ENCODE measurements at regions not wholly inside any gene's neighbourhood (a gene's known extent, or its start where the extent isn't known, plus 50 kb on each side); places are given as distances from the start of the nearest gene placed in this dataset.
"Not testable (repeated sequence)": the region's sequence is repeated elsewhere in the genome, so short reads cannot be mapped to it uniquely, and the experiment has no call there.

DNA sequence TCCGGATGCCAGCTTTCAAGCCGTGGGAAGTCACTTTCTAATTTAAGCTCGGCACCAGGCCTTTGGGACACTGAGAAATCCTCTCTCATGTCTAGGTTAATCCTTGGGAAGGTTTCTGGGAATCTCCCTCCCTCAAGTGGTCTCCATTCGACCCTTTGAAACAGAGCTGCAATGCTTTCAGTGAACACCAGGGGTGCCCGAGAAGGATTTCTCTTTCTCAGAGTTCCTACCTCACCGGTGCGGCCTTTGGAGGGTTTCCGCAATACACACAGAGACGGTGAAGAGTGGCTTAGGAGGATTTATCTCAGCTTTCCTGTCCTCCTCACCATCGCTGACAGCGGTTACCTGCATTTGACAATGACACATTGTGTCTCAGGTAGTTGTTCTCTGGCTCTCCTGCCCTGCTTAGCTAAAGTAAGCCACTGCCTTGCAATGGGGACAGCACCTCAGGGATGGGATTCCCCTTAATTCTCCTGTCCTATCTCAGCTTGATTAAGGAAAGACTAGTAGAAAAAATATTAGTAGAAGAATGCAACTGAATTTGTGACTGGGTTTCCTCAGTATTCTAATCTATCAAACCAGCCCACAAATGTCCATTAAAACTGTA is 180.6 kb downstream of the GABRG2 start:
- TF ChIP-seq, protein P1, sequence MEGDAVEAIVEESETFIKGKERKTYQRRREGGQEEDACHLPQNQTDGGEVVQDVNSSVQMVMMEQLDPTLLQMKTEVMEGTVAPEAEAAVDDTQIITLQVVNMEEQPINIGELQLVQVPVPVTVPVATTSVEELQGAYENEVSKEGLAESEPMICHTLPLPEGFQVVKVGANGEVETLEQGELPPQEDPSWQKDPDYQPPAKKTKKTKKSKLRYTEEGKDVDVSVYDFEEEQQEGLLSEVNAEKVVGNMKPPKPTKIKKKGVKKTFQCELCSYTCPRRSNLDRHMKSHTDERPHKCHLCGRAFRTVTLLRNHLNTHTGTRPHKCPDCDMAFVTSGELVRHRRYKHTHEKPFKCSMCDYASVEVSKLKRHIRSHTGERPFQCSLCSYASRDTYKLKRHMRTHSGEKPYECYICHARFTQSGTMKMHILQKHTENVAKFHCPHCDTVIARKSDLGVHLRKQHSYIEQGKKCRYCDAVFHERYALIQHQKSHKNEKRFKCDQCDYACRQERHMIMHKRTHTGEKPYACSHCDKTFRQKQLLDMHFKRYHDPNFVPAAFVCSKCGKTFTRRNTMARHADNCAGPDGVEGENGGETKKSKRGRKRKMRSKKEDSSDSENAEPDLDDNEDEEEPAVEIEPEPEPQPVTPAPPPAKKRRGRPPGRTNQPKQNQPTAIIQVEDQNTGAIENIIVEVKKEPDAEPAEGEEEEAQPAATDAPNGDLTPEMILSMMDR (IDR thresholded peaks at IDR 0.05), result no peak
- Histone ChIP-seq H3K36me3 (no peaks in the 10 kb centered on the region), H3K27me3 (no peaks in the 10 kb centered on the region), H3K9me3 (no peaks in the 10 kb centered on the region), H3K4me3 (no peak overlapping the region), H3K27ac (no peak overlapping the region), H3K4me1 (no peaks in the 10 kb centered on the region)
- intact Hi-C loops (cut with DNase I), result no loop called here
- ATAC-seq (no peak), DNase-seq (no peak)

DNA sequence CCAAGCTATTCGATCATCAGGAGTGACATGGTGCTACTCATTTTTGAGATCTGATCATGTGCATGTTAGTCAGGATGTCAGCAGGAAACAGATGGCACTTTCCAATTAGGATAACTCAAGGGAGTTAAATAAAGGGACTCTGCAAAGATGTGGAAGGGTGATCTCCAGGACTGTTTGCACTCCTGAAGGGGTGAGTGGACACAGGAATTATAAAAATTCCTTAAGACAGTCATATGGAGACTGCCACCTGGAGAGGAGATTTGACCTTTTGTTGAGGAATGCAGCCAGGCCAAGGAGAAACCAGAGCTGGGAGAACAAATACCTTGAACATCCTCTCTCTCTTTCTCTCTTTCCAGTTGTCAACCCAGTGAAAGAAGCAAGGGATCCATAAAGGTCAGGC is 189.1 kb downstream of the GABRG2 start:
- H3K4me3 ChIP-seq, result no peak overlapping the region
- H3K4me1 ChIP-seq, result no peaks in the 10 kb centered on the region
- H3K9me3 ChIP-seq, result no peaks in the 10 kb centered on the region
- ATAC-seq, result no peak
- TF ChIP-seq, protein P1 (IDR thresholded peaks at IDR 0.05), result no peak
- no peak overlapping the region for H3K27ac ChIP-seq
- H3K27me3 ChIP-seq, result no peaks in the 10 kb centered on the region
- H3K36me3 ChIP-seq, result no peaks in the 10 kb centered on the region
- DNase-seq, result no peak
- intact Hi-C loops (cut with DNase I), result no loop called here

DNA sequence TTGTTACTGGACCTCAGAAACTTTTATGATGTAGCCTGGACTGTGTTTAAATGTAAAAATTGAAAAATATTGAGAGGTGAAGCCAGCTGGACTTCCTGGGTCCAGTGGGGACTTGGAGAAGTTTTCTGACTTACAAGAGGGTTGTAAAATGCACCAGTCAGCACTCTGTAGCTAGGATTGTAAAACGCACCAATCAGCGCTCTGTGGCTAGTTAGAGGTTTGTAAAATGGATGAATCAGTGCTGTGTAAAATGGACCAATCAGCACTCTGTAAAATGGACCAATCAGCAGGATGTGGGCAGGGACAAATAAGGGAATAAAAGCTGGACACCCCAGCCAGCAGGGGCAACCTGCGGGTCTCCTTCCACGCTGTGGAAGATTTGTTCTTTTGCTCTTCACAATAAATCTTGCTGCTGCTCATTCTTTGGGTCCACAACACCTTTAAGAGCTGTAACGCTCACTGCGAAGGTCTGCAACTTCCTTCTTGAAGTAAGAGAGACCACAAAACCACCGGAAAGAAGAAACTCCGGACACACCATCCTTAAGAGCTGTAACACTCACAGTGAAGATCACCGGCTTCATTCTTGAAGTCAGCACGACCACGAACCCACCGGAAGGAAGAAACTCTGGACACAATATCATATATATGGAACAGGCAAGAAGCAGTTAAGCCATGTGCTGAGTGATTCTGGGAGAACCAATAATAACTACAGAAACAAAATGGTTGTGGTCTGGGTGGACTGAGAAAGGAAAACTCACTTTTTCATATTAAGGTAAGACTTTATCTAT is 201.3 kb downstream of the GABRG2 start:
- Histone ChIP-seq H3K4me1 (no peaks in the 10 kb centered on the region), H3K27me3 (no peaks in the 10 kb centered on the region), H3K9me3 (no peaks in the 10 kb centered on the region), H3K36me3 (no peaks in the 10 kb centered on the region), H3K27ac (no peak overlapping the region), H3K4me3 (no peak overlapping the region)
- no peak for DNase-seq
- TF ChIP-seq, protein P1 (IDR thresholded peaks at IDR 0.05), result no peak
- no peak for ATAC-seq
- intact Hi-C loops (cut with DNase I), result no loop called here

DNA sequence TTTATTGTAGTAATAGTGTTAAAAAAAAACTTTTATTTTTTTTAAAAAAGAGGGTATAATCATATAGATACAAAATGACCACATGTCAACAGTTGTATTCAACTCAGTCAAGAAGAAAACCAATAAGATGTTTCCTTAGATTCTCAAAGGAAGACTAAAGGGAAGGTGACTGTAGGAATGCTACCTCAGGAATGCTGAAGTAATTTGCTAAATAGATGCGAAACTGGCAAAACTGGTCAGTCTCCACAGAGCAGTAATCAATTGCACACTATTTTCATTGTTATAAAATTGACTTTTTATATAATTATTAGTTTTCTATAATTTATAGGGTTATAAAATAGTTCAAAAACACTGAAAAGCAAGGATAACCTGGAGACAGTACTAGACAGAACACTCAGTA is 204.8 kb downstream of the GABRG2 start:
- Histone ChIP-seq H3K4me1 (no peaks in the 10 kb centered on the region), H3K4me3 (no peak overlapping the region), H3K36me3 (no peaks in the 10 kb centered on the region), H3K9me3 (no peaks in the 10 kb centered on the region), H3K27ac (no peak overlapping the region), H3K27me3 (no peaks in the 10 kb centered on the region)
- ATAC-seq (no peak), DNase-seq (no peak)
- intact Hi-C loops (cut with DNase I), result no loop called here
- TF ChIP-seq, protein P1 (IDR thresholded peaks at IDR 0.05), result no peak

DNA sequence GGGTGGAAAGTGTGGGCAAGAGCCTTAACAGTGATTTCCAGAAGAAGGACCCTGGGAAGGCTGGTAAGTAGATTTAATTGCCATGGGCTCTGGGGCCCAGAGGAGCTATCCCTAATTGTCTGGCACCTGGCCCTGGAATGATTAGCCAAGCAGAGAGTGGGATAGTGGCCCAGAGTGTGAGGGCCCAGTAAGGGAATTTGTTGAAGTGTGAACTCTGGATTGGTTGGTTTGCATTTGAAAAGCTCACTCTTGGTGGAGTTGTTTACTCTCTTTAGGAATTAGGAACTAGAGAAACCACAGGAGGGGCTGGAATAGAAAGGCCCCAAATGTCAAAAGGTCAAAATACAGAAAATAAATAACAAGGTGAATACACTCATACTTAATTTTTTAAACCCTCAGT is 207.1 kb downstream of the GABRG2 start:
- Histone ChIP-seq H3K4me1 (no peaks in the 10 kb centered on the region), H3K27me3 (no peaks in the 10 kb centered on the region), H3K27ac (no peak overlapping the region), H3K36me3 (no peaks in the 10 kb centered on the region), H3K9me3 (no peaks in the 10 kb centered on the region), H3K4me3 (no peak overlapping the region)
- ATAC-seq (peak; percentile 63), DNase-seq (no peak)
- intact Hi-C loops (cut with DNase I), result no loop called here
- TF ChIP-seq, protein P1 (IDR thresholded peaks at IDR 0.05), result no peak

DNA sequence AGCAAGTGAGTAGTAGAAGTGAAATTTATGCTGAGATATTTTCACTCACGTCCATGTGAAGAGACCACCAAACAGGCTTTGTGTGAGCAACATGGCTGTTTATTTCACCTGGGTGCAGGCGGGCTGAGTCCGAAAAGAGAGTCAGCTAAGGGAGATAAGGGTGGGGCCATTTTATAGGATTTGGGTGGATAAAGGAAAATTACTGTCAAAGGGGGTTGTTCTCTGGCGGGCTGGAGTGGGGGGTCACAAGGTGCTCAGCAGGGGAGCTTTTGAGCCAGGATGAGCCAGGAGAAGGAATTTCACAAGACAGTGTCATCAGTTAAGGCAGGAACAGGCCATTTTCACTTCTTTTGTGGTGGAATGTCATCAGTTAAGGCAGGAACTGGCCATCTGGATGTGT is 207.8 kb downstream of the GABRG2 start:
- H3K9me3 ChIP-seq; H3K4me3 ChIP-seq; ATAC-seq; H3K27ac ChIP-seq; DNase-seq; H3K27me3 ChIP-seq; intact Hi-C loops (cut with DNase I); H3K4me1 ChIP-seq; H3K36me3 ChIP-seq: not testable (repeated sequence)

Data from left lung (tissue), 4 donors.